Parathyroid adenoma (tissue), 2 donors: ENCODE measurements at regions not wholly inside any gene's neighbourhood (a gene's known extent, or its start where the extent isn't known, plus 50 kb on each side); places are given as distances from the start of the nearest gene placed in this dataset.

Source experiments
- H2AFZ ChIP-seq: fragments of 300-600 bp; sonication (generic); one replicate; pipeline ENCODE4 v1.7.0; 2017; ENCODE audit warnings: antibody characterized with exemption, mild to moderate bottlenecking
- H3K27ac ChIP-seq: fragments of 300-600 bp; sonication (generic); one replicate; pipeline ENCODE4 v1.7.0; 2017
- H3K27me3 ChIP-seq: fragments of 300-600 bp; sonication (generic); one replicate; pipeline ENCODE4 v1.7.0; 2017; ENCODE audit warnings: low read length; ENCODE audit not compliant: control insufficient read depth, insufficient read depth
- H3K36me3 ChIP-seq: fragments of 300-600 bp; sonication (generic); one replicate; pipeline ENCODE4 v1.7.0; 2017; ENCODE audit warnings: low read length; ENCODE audit not compliant: control insufficient read depth, insufficient read depth
- H3K4me1 ChIP-seq: fragments of 300-600 bp; sonication (generic); one replicate; pipeline ENCODE4 v1.7.0; 2017; ENCODE audit warnings: control low read depth
- H3K4me2 ChIP-seq: fragments of 300-600 bp; sonication (generic); one replicate; pipeline ENCODE4 v1.7.0; 2017; ENCODE audit warnings: low read length
- H3K4me3 ChIP-seq: fragments of 300-600 bp; sonication (generic); one replicate; pipeline ENCODE4 v1.7.0; 2017; ENCODE audit warnings: low read depth, low read length
- H3K79me2 ChIP-seq: fragments of 300-600 bp; sonication (generic); one replicate; pipeline ENCODE4 v1.7.0; 2017; ENCODE audit warnings: control low read depth
- H3K9ac ChIP-seq: fragments of 300-600 bp; sonication (generic); one replicate; pipeline ENCODE4 v1.7.0; 2017; ENCODE audit warnings: mild to moderate bottlenecking
- H3K9me3 ChIP-seq: fragments of 300-600 bp; sonication (generic); one replicate; pipeline ENCODE4 v1.7.0; 2017; ENCODE audit warnings: low read length; ENCODE audit not compliant: control insufficient read depth
- CTCF ChIP-seq: fragments of 300-600 bp; sonication (generic); IDR thresholded peaks from one replicate; pipeline ENCODE4 v1.7.0; 2017; ENCODE audit warnings: antibody characterized with exemption, mild to moderate bottlenecking
- donor health status: primary hyperparathyroidism.

GRCh38 chr21:23541571-23541970 is 2065.7 kb downstream of the MRPL39 start:
- TF ChIP-seq CTCF: no peak
- Histone ChIP-seq H3K9ac (no peak overlapping the region), H3K27me3 (no peaks in the 10 kb centered on the region), H3K4me3 (no peak overlapping the region), H3K36me3 (no peaks in the 10 kb centered on the region), H3K79me2 (no peaks in the 10 kb centered on the region), H2AFZ (no peak overlapping the region), H3K27ac (no peak overlapping the region), H3K4me2 (no peak overlapping the region), H3K4me1 (no peaks in the 10 kb centered on the region), H3K9me3 (no peaks in the 10 kb centered on the region)

GRCh38 chr21:23534850-23535249 is 2072.4 kb downstream of the MRPL39 start:
- Histone ChIP-seq H3K9me3 (no peaks in the 10 kb centered on the region), H3K27me3 (no peaks in the 10 kb centered on the region), H3K9ac (no peak overlapping the region), H3K4me3 (no peak overlapping the region), H3K79me2 (no peaks in the 10 kb centered on the region), H3K36me3 (no peaks in the 10 kb centered on the region), H3K4me2 (no peak overlapping the region), H3K27ac (no peak overlapping the region), H3K4me1 (no peaks in the 10 kb centered on the region), H2AFZ (no peak overlapping the region)
- TF ChIP-seq CTCF: no peak

- Histone ChIP-seq H3K27ac (no peak overlapping the region), H3K36me3 (no peaks in the 10 kb centered on the region), H3K9ac (no peak overlapping the region), H2AFZ (no peak overlapping the region), H3K79me2 (no peaks in the 10 kb centered on the region), H3K9me3 (no peaks in the 10 kb centered on the region), H3K4me3 (no peak overlapping the region), H3K27me3 (no peaks in the 10 kb centered on the region), H3K4me2 (no peak overlapping the region), H3K4me1 (no peaks in the 10 kb centered on the region)
- TF ChIP-seq CTCF: no peak
These were observed 2075.8 kb downstream of the MRPL39 start for GRCh38 chr21:23531444-23531843.

GRCh38 chr21:23524685-23525084 is 2082.6 kb downstream of the MRPL39 start:
- Histone ChIP-seq H3K79me2 (no peaks in the 10 kb centered on the region), H2AFZ (no peak overlapping the region), H3K4me1 (no peaks in the 10 kb centered on the region), H3K4me3 (no peak overlapping the region), H3K4me2 (no peak overlapping the region), H3K27me3 (no peaks in the 10 kb centered on the region), H3K36me3 (no peaks in the 10 kb centered on the region), H3K27ac (no peak overlapping the region), H3K9me3 (no peaks in the 10 kb centered on the region), H3K9ac (no peak overlapping the region)
- no peak for TF ChIP-seq CTCF

- Histone ChIP-seq H3K9ac (no peak overlapping the region), H3K36me3 (no peaks in the 10 kb centered on the region), H3K4me1 (no peaks in the 10 kb centered on the region), H3K27ac (no peak overlapping the region), H2AFZ (no peak overlapping the region), H3K4me2 (no peak overlapping the region), H3K9me3 (no peaks in the 10 kb centered on the region), H3K79me2 (no peaks in the 10 kb centered on the region), H3K4me3 (no peak overlapping the region), H3K27me3 (no peaks in the 10 kb centered on the region)
- no peak for TF ChIP-seq CTCF
These were observed 2084.5 kb downstream of the MRPL39 start for GRCh38 chr21:23522751-23523150.
